Stimulated activated CD4-positive, alpha-beta T cell treated with anti-CD3 and anti-CD28 coated beads, Interleukin-4, amount 100 ng/mL, for 24 hours (primary cell): ENCODE measurements at regions not wholly inside any gene's neighbourhood (a gene's known extent, or its start where the extent isn't known, plus 50 kb on each side); places are given as distances from the start of the nearest gene placed in this dataset.
"Not testable (repeated sequence)": the region's sequence is repeated elsewhere in the genome, so short reads cannot be mapped to it uniquely, and the experiment has no call there.

ENCODE experiments used
- DNase-seq: peaks from one replicate; pipeline ENCODE4 v3.0.0-alpha.2; 2020

GRCh38 chr10:57955076-57955475, 312.6 kb downstream of the IPMK start:
- no peak for DNase-seq

GRCh38 chr10:57952741-57953140, 315.0 kb downstream of the IPMK start:
- no peak for DNase-seq

- no peak for DNase-seq
Measured at GRCh38 chr10:57950442-57950974, 317.2 kb downstream of the IPMK start.

GRCh38 chr10:57948796-57949195, 318.9 kb downstream of the IPMK start:
- DNase-seq: no peak

- DNase-seq: no peak
Measured at GRCh38 chr10:57946833-57947232, 320.9 kb downstream of the IPMK start.

GRCh38 chr10:57943701-57944100, 324.0 kb downstream of the IPMK start:
- DNase-seq: no peak

GRCh38 chr10:57925045-57925444, 342.6 kb downstream of the IPMK start:
- no peak for DNase-seq

- DNase-seq: no peak
Measured at GRCh38 chr10:57921140-57921539, 346.6 kb downstream of the IPMK start.

- no peak for DNase-seq
Measured at GRCh38 chr10:57919864-57920263, 347.8 kb downstream of the IPMK start.

- DNase-seq: no peak
Measured at GRCh38 chr10:57917019-57917418, 350.7 kb downstream of the IPMK start.

- DNase-seq: no peak
Measured at GRCh38 chr10:57905861-57906260, 361.8 kb downstream of the IPMK start.

GRCh38 chr10:57905010-57905409, 362.7 kb downstream of the IPMK start:
- no peak for DNase-seq

- DNase-seq: no peak
Measured at GRCh38 chr10:57898231-57898630, 369.5 kb downstream of the IPMK start.

- DNase-seq: no peak
Measured at GRCh38 chr10:57897611-57898010, 370.1 kb downstream of the IPMK start.

GRCh38 chr10:57894361-57894760, 373.3 kb downstream of the IPMK start:
- no peak for DNase-seq

GRCh38 chr10:57891201-57892006, 376.3 kb downstream of the IPMK start:
- DNase-seq: no peak

GRCh38 chr10:57890691-57891090, 377.0 kb downstream of the IPMK start:
- DNase-seq: no peak

- not testable (repeated sequence) for DNase-seq
Measured at GRCh38 chr10:57885618-57885968, 382.1 kb downstream of the IPMK start.

- no peak for DNase-seq
Measured at GRCh38 chr10:57884965-57885617, 382.6 kb downstream of the IPMK start.

- DNase-seq: no peak
Measured at GRCh38 chr10:57884407-57884806, 383.3 kb downstream of the IPMK start.

GRCh38 chr10:57880446-57881227, 387.1 kb downstream of the IPMK start:
- DNase-seq: no peak

GRCh38 chr10:57874810-57875209, 392.9 kb downstream of the IPMK start:
- no peak for DNase-seq

- no peak for DNase-seq
Measured at GRCh38 chr10:57867241-57867640, 400.5 kb downstream of the IPMK start.
